Esophagus mucosa (tissue), 1 donor: ENCODE measurements at regions not wholly inside any gene's neighbourhood (a gene's known extent, or its start where the extent isn't known, plus 50 kb on each side); places are given as distances from the start of the nearest gene placed in this dataset.

Source experiments
- ATAC-seq: fragments of 200-7000 bp; cut with Tn5 transposase; one replicate; pipeline ENCODE4 v1.9.1; 2020
- donor health status: DM: yes; HTN: yes; CAD: no.

GRCh38 chr16:6112700-6113099 is 1015.1 kb upstream of the EEF2KMT start:
- ATAC-seq: no peak

GRCh38 chr16:6111390-6111789 is 1013.8 kb upstream of the EEF2KMT start:
- no peak for ATAC-seq

- ATAC-seq: no peak
These were observed 1012.8 kb upstream of the EEF2KMT start for GRCh38 chr16:6110346-6110745.

GRCh38 chr16:6106061-6106460 is 1008.5 kb upstream of the EEF2KMT start:
- ATAC-seq: no peak

- ATAC-seq: peak; percentile 63
These were observed 1007.5 kb upstream of the EEF2KMT start for GRCh38 chr16:6105115-6105514.

- ATAC-seq: no peak
These were observed 1006.8 kb upstream of the EEF2KMT start for GRCh38 chr16:6104428-6104827.

- no peak for ATAC-seq
These were observed 1006.0 kb upstream of the EEF2KMT start for GRCh38 chr16:6103561-6103960.

GRCh38 chr16:6099102-6099501 is 1001.5 kb upstream of the EEF2KMT start:
- no peak for ATAC-seq

GRCh38 chr16:6096931-6097670 is 999.5 kb upstream of the EEF2KMT start:
- no peak for ATAC-seq

- ATAC-seq: peak; percentile 56
These were observed 997.8 kb upstream of the EEF2KMT start for GRCh38 chr16:6095414-6095813.

- ATAC-seq: no peak
These were observed 993.4 kb upstream of the EEF2KMT start for GRCh38 chr16:6091021-6091420.

GRCh38 chr16:6081320-6081976 is 983.9 kb upstream of the EEF2KMT start:
- no peak for ATAC-seq

- no peak for ATAC-seq
These were observed 979.0 kb upstream of the EEF2KMT start for GRCh38 chr16:6076631-6077030.

GRCh38 chr16:6068063-6068462 is 970.5 kb upstream of the EEF2KMT start:
- no peak for ATAC-seq

GRCh38 chr16:6066652-6067051 is 969.1 kb upstream of the EEF2KMT start:
- no peak for ATAC-seq

GRCh38 chr16:6063526-6063925 is 965.9 kb upstream of the EEF2KMT start:
- no peak for ATAC-seq

- ATAC-seq: no peak
These were observed 962.1 kb upstream of the EEF2KMT start for GRCh38 chr16:6059671-6060070.

- no peak for ATAC-seq
These were observed 960.2 kb upstream of the EEF2KMT start for GRCh38 chr16:6057821-6058220.

- no peak for ATAC-seq
These were observed 950.4 kb upstream of the EEF2KMT start for GRCh38 chr16:6048017-6048416.

- no peak for ATAC-seq
These were observed 949.7 kb upstream of the EEF2KMT start for GRCh38 chr16:6047325-6047724.

GRCh38 chr16:6038941-6039645 is 941.5 kb upstream of the EEF2KMT start:
- no peak for ATAC-seq

- ATAC-seq: no peak
These were observed 937.6 kb upstream of the EEF2KMT start for GRCh38 chr16:6035161-6035560.

- no peak for ATAC-seq
These were observed 936.9 kb upstream of the EEF2KMT start for GRCh38 chr16:6034511-6034910.

- no peak for ATAC-seq
These were observed 934.8 kb upstream of the EEF2KMT start for GRCh38 chr16:6032438-6032837.
